Fibroblast of lung (primary cell): ENCODE measurements at regions not wholly inside any gene's neighbourhood (a gene's known extent, or its start where the extent isn't known, plus 50 kb on each side); places are given as distances from the start of the nearest gene placed in this dataset.

Source experiments
- DNase-seq, 2 donors: peaks; one replicate each; pipeline versions ENCODE4 v3.0.0 to v3.0.0-alpha.2; 2010; ENCODE audit warnings: low read depth in 2 of 2
- H2AFZ ChIP-seq: 2 replicates; pipeline ENCODE4 v1.5.1; 2012; ENCODE audit warnings: low read length, control low read depth, inconsistent platforms
- H3K27ac ChIP-seq: 2 replicates; pipeline ENCODE4 v1.5.1; 2011; ENCODE audit warnings: low read length, control low read depth; ENCODE audit not compliant: insufficient read depth
- H3K27me3 ChIP-seq: 2 replicates; pipeline ENCODE4 v1.5.1; 2011; ENCODE audit warnings: mild to moderate bottlenecking, low read length; ENCODE audit not compliant: control insufficient read depth, insufficient read depth
- H3K36me3 ChIP-seq: 2 replicates; pipeline ENCODE4 v1.5.1; 2011; ENCODE audit warnings: low read length; ENCODE audit not compliant: control insufficient read depth, insufficient read depth
- H3K4me1 ChIP-seq: 2 replicates; pipeline ENCODE4 v1.5.1; 2011; ENCODE audit warnings: low read length; ENCODE audit not compliant: control insufficient read depth, insufficient read depth; ENCODE audit errors: extremely low read depth
- H3K4me2 ChIP-seq: 2 replicates; pipeline ENCODE4 v1.5.1; 2011; ENCODE audit warnings: low read length, control low read depth; ENCODE audit not compliant: insufficient read depth; ENCODE audit errors: extremely low read depth
- H3K4me3 ChIP-seq, 4 experiments: fragments of 200-600 bp in 1 of 4; sonication (generic) in 1 of 4; replicated peaks in 1 of 4; 2 replicates each; pipeline ENCODE4 v1.5.1; 2011 to 2016; ENCODE audit warnings: low read length in 4 of 4, low read depth in 3 of 4, mild to moderate bottlenecking in 3 of 4, control low read depth in 2 of 4, inconsistent platforms in 1 of 4, mixed read lengths in 1 of 4; ENCODE audit not compliant: insufficient read depth in 1 of 4; ENCODE audit errors: control extremely low read depth in 1 of 4
- H3K79me2 ChIP-seq: 2 replicates; pipeline ENCODE4 v1.5.1; 2012; ENCODE audit warnings: mild to moderate bottlenecking, low read length, inconsistent platforms; ENCODE audit not compliant: control insufficient read depth, insufficient read depth
- H3K9ac ChIP-seq: 2 replicates; pipeline ENCODE4 v1.5.1; 2011; ENCODE audit warnings: mild to moderate bottlenecking, low read length, control low read depth; ENCODE audit not compliant: insufficient read depth
- H3K9me3 ChIP-seq: 2 replicates; pipeline ENCODE4 v1.5.1; 2012; ENCODE audit warnings: low read depth, low read length; ENCODE audit not compliant: control insufficient read depth, insufficient read depth
- H4K20me1 ChIP-seq: 2 replicates; pipeline ENCODE4 v1.5.1; 2011; ENCODE audit warnings: low read length; ENCODE audit not compliant: control insufficient read depth, insufficient read depth; ENCODE audit errors: extremely low read depth
- EZH2 ChIP-seq: IDR thresholded peaks from 2 replicates; pipeline ENCODE4 v1.5.1; 2012; ENCODE audit warnings: low read length, control low read depth, mild to moderate bottlenecking; ENCODE audit errors: missing control alignments
- TF ChIP-seq, protein P1 (sequence below), 2 donors: IDR thresholded peaks in 1 of 2; conservative IDR thresholded peaks in 1 of 2; 1 replicate in 1 of 2; 2 replicates in 1 of 2; pipeline ENCODE4 v1.5.1; 2011 to 2012; ENCODE audit warnings: low read length in 2 of 2, control low read depth in 1 of 2, inconsistent platforms in 1 of 2, low read depth in 1 of 2, mild to moderate bottlenecking in 1 of 2

GRCh38 chr5:126189231-126189630 lies 234.0 kb upstream of the GRAMD2B start:
- Histone ChIP-seq H3K4me3 (no peak overlapping the region), H2AFZ (no peak overlapping the region), H3K27me3 (no peaks in the 10 kb centered on the region)

GRCh38 chr5:126189862-126190261 lies 233.3 kb upstream of the GRAMD2B start:
- Histone ChIP-seq H4K20me1 (no peaks in the 10 kb centered on the region), H3K27me3 (no peaks in the 10 kb centered on the region), H3K27ac (no peak overlapping the region), H3K4me2 (no peak overlapping the region), H2AFZ (no peak overlapping the region), H3K4me3 (no peak overlapping the region), H3K79me2 (no peaks in the 10 kb centered on the region), H3K36me3 (no peaks in the 10 kb centered on the region), H3K9ac (no peak overlapping the region), H3K9me3 (no peaks in the 10 kb centered on the region), H3K4me1 (no peaks in the 10 kb centered on the region)
- DNase-seq, result no peak
- TF ChIP-seq, protein P1, sequence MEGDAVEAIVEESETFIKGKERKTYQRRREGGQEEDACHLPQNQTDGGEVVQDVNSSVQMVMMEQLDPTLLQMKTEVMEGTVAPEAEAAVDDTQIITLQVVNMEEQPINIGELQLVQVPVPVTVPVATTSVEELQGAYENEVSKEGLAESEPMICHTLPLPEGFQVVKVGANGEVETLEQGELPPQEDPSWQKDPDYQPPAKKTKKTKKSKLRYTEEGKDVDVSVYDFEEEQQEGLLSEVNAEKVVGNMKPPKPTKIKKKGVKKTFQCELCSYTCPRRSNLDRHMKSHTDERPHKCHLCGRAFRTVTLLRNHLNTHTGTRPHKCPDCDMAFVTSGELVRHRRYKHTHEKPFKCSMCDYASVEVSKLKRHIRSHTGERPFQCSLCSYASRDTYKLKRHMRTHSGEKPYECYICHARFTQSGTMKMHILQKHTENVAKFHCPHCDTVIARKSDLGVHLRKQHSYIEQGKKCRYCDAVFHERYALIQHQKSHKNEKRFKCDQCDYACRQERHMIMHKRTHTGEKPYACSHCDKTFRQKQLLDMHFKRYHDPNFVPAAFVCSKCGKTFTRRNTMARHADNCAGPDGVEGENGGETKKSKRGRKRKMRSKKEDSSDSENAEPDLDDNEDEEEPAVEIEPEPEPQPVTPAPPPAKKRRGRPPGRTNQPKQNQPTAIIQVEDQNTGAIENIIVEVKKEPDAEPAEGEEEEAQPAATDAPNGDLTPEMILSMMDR (conservative IDR thresholded peaks at IDR 0.05 in 1 of 2, IDR thresholded peaks at IDR 0.05 in 1 of 2; ENCODE audit: low read depth in 1 of 2, low read length in 2 of 2), result no peak
- TF ChIP-seq EZH2, result no peak

More at GRCh38 chr5:126189231-126189630, 234.0 kb upstream of the GRAMD2B start:
- H4K20me1 ChIP-seq, result no peaks in the 10 kb centered on the region
- DNase-seq, result no peak
- no peaks in the 10 kb centered on the region for H3K79me2 ChIP-seq
- no peak overlapping the region for H3K4me2 ChIP-seq
- no peaks in the 10 kb centered on the region for H3K36me3 ChIP-seq
- H3K9ac ChIP-seq, result no peak overlapping the region
- H3K9me3 ChIP-seq, result no peaks in the 10 kb centered on the region
- H3K4me1 ChIP-seq, result no peaks in the 10 kb centered on the region
- TF ChIP-seq, protein P1 (conservative IDR thresholded peaks at IDR 0.05 in 1 of 2, IDR thresholded peaks at IDR 0.05 in 1 of 2; ENCODE audit: low read depth in 1 of 2, low read length in 2 of 2), result no peak
- TF ChIP-seq EZH2, result no peak
- H3K27ac ChIP-seq, result no peak overlapping the region

- Histone ChIP-seq H3K27ac (no peak overlapping the region), H3K4me1 (no peaks in the 10 kb centered on the region), H3K4me2 (no peak overlapping the region), H3K27me3 (no peaks in the 10 kb centered on the region), H3K4me3 (no peak overlapping the region), H3K9ac (no peak overlapping the region), H3K9me3 (no peaks in the 10 kb centered on the region), H2AFZ (no peak overlapping the region), H4K20me1 (no peaks in the 10 kb centered on the region), H3K79me2 (no peaks in the 10 kb centered on the region), H3K36me3 (no peaks in the 10 kb centered on the region)
- no peak for TF ChIP-seq EZH2
- TF ChIP-seq, protein P1 (conservative IDR thresholded peaks at IDR 0.05 in 1 of 2, IDR thresholded peaks at IDR 0.05 in 1 of 2; ENCODE audit: low read depth in 1 of 2, low read length in 2 of 2), result no peak
- peak in 1 of 2 donors; percentile 77 for DNase-seq
Observed at GRCh38 chr5:126192226-126192625, 231.0 kb upstream of the GRAMD2B start.
